ENCODE measurements at regions not wholly inside any gene's neighbourhood (a gene's known extent, or its start where the extent isn't known, plus 50 kb on each side); places are given as distances from the start of the nearest gene placed in this dataset.

DNA sequence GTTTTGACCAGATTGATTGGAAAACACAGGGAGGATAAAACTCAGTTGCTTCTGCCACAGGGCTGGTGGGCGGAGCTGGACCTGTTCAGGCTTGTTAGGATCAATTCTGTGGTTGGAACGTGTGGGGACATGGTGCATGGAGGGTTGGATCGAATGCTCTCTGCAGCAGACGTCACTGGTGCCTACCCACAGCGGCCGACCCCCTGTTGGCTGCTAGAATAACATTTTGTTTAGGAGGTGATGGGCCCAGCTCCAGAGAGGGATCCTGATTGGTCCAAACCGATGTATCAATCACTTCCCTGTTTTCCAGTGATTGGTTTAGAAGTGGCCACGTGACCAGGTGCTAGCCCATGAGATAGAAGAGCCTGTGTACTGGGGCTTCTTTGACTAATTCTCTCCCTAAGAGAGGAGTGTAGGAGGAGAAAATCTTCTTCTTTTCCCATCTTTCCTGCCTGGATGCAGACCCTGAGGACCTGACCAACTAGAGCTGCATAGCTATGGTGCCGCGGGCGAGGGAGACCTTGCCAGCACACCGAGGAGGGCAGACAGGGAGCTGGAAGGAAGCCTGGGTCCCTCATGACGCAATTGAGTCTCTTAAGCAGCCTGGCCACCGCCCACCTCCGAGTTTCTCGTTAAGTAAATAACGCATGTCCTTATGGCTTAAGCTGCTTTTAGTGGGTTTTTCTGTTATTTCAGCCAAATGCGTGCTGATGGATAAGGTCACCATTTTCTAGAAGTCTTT is 163.5 kb downstream of the AACS start:
- FAIRE-seq: no peak

DNA sequence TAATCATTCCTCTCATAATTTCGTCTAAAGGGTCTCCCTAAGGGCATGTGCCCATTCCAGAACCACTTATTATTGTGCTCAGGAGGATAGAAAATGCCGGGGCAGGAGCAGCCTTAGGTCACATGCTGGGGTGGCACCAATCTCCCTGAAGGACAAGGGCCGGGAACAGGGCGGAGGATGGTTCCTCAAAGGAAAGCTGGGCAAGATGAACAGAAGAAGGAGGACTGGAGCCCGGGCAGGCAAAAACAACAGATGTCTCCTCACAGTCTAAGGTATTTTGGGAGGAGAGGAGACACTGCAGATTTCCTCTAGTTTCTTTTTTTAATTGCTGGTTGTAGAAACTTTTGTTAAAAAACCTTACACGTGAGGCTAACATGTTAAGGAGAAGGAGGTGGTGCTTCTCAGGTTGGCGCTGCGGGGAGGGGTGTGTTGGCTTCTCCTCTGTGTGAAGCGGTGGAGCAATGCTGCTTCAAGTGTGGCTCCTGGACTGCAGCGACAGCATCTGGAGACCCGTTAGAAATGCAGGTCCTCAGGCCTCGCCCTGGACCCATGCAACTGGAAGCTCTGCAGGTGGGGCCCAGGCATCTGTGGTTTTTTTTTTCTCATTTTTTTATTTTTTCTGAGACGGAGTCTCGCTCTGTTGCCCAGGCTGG is 164.8 kb downstream of the AACS start:
- FAIRE-seq: no peak

DNA sequence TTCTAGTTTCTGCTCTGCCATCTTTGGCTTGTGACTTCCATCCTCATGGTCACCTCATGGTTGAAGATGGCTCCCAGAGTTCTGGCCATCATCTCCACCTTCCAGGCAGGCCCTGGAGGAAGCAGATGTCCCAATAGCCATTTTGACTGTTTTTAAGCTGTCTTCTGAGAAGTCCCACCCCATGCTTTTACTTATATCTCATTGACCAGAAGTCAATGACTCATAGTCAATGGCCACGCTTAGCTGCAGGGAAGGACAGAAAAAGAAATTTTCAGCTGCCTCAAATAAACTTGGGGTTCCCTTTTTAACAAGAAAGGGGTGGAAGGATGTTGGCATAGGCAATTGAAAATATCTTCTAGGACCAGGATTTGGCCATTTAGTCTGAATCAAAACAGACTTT is 168.1 kb downstream of the AACS start:
- no peak for FAIRE-seq

DNA sequence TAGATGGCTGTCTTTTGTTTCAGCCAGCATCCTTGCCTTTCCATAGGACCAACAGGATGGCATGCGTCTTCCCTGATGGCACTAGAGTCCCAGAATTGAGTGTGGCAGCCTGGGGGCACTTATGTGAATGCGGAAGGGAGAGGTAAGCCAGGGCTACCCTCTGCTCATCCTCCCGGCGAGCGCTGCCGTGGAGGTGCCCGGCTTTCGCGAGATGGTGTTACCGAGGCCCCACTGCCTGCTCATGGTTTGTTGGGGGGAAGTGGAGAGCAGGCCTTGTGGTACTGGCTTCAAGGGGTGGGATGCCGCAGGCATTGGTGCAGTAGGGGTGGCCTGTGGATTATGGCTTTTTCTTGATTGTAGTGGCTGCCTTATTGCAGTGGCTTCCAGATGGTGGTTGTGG is 174.3 kb downstream of the AACS start:
- no peak for FAIRE-seq

DNA sequence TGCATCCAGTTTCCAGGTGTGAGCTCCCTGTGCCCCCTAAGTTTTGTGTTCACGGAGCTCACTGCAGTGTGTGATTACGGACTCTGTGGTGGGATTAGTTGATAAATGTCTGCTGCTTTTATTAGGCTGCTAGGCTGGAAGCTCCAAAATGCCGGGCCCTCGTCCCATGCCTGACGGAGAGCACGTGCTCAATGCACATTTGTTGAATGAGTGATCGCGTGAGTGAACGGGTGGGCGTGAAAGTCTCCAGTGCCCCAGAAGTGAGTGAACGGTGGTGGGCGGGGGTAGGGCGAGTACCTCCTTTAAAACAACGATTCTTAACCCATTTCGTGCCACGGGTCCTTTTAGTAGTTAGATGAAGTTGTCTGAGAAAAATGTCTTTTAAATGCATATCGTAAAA is 175.5 kb downstream of the AACS start:
- FAIRE-seq: no peak

DNA sequence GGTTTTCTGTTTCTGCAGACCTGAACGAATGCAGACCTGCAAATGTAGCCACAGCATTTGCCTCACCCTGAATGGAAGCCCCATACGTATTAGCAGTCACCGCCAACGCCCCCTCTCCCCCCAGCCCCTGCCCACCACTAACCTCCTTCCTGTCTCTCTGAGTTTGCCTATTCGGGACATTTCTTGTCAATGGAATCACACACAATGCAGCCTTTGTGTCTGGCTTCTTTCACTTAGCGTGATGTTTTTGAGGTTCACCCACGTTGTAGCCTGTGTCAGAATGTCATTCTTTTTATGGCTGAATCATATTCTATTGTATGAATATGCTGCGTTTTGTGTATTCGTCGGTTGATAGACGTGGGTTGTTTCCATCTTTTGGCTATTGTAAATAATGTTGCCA is 178.6 kb downstream of the AACS start:
- no peak for FAIRE-seq

DNA sequence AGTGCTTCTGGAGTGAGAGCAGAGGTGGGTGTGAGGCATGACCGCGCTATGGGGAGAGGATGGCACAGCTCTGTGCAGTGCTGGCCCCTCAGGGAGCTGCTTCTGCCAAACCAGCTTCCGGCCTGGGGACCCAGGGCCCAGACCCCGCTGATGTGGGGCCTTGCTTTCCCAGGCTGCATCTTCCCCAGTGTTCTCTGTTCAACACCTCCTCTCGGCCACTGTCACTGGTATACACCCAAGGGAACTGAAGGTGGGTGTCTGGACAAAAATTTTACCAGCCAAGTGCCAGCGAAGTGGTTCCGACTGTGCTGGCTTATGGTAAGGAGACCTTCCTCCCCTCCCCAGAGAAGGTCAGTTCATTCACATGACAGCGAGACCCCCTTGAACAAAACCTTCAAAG is 179.1 kb downstream of the AACS start:
- FAIRE-seq: no peak

DNA sequence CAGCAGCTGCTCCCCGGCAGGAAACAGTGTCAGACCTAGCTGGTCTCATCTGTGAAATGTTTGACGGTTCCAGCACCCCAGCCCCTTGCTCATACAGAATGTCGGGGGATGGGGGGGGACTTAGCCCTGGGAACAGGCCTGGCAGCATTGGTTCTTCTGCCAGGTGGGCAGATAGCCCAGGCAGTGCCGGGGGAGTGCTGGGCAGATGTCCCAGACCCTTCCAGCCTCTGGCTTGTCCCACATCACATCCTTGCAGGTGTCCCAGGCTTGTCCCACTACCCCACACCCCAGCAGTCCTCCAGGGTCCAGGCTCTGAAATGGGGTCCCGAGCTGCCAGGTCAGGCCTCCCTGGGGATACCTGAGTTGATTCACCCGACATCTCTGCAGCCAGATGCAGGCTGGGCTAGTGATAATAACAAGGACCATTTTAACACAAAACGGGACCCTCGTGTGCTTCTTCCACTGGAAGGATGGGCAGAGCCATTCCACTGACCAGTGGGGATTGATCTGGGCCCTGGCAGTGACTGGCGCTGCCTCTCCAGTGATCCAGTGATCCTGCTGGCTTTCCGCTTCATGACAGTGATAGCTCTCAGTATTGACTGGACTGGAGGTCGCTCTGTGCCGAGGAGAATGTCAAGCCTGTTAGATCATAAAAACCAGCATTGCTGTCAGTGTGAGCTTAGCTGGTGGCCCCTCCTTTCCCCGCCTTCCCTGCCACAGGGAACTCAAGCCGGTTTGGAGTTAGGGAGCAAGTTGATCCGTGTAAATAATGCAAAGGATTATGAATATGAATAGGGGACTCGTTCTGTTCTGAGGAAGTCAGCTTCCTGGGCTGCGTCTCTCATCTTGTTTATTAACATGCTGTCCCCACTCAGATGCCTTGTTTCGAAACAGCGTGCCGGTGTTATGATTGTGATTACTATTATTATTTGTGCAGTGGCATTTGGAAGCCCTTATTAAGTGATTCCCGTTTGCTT is 180.6 kb downstream of the AACS start:
- FAIRE-seq: no peak

DNA sequence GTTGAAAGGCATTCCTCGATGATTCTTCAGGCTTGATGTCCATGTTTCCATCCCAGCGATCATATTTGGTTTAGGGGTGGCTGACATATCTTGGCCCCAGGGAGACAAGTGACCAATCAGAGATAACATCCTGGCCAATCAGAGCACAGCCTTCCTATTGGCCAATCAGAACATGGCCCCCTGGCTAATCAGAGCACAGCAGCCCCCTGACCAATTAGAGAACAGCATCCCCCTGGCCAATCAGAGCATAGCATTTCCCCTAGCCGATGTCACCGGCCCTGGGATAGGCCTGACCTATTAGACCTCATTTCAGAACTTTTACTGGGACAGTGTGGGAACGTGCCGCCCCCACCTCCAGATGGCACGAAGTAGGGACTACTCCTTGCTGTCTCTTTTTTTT is 182.2 kb downstream of the AACS start:
- no peak for FAIRE-seq

DNA sequence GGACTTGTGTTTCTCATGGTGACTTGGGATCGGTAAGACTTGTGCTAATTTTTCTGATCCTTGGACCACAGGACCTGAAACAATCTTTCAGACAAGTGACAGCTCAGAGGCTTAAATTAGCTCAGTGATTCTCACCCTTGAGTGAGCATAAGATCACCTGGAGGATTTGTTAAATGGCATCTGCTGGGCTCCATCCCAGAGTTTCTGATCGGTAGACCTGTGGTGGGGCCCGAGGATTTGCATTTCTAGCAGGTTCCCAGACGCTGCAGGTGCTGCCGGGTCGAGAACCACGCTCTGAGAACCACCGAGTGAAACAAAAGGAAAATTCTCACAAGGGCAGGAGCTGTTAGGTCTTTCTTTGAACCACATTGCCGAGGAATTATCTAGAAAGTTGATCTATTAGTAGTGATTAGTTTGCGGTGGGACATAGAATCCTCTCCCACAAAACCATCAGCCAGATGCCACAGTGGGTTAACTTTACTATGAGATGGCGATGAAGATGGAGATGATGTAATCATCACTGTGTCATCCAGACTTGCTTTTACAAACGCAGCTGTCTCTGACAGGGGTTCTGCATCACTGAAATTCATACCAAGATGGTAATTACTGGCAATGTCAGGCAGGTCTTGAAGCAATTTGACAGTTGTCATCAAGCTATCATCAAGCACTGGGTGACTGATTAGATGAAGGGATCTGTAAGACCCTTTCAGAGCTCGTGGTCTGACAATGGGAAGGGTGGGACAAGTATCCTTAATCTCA is 184.0 kb downstream of the AACS start:
- no peak for FAIRE-seq

DNA sequence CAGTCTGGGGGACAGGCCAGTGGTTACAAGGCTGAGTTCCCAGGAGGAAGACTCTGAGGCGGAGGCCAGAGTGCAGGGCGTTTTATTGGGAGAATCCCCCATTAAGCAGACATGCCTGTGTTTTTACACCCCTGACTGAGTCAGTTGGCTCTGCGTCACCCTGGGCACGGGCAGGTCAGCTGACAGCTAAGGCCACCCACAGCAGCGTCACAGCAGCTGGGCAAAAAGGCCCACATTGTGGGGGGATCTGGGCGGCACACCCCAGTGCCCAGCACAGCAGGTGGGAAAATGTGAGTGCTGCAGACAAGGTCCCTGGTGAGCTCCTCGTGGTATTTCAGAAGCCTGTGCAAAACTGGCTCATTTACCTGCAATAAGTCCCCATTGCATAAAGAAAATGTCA is 184.7 kb downstream of the AACS start:
- no peak for FAIRE-seq

DNA sequence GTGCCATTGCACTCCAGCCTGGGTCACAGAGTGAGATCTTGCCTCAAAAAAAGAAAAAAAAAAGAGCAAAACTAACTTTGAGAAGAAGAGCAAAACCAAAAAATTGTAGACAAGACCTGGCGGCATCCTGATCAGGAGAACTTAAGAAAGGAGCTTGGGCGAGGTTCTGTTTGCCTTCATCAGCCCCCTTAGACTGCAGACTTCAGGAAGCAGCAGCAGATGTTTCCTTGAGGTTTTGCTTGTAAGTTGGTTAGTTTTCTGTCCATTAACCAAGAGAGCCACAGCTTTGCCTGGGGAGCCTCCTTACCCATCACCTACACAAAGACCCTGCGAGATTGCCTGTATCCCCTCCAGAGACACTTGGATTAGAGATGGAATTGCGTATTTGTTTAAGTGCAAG is 189.0 kb downstream of the AACS start:
- FAIRE-seq: no peak

DNA sequence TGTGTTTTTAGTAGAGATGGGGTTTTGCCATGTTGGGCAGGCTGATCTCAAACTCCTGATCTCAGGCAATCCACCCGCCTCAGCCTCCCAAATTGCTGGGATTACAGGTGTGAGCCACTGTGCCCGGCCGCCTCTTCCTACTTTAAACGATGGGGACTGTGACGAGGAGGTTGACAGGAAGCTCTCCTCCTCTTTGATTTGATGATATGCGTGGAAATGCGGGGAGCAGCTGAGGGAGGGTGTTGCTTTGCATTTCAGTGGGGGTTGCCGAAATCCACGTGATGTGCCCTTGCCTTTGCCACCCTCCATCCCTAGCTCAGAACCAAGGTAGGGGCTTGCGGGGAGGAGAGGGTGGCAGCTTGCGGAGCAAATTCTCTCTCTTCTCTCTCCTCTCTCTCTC is 189.6 kb downstream of the AACS start:
- FAIRE-seq: no peak

DNA sequence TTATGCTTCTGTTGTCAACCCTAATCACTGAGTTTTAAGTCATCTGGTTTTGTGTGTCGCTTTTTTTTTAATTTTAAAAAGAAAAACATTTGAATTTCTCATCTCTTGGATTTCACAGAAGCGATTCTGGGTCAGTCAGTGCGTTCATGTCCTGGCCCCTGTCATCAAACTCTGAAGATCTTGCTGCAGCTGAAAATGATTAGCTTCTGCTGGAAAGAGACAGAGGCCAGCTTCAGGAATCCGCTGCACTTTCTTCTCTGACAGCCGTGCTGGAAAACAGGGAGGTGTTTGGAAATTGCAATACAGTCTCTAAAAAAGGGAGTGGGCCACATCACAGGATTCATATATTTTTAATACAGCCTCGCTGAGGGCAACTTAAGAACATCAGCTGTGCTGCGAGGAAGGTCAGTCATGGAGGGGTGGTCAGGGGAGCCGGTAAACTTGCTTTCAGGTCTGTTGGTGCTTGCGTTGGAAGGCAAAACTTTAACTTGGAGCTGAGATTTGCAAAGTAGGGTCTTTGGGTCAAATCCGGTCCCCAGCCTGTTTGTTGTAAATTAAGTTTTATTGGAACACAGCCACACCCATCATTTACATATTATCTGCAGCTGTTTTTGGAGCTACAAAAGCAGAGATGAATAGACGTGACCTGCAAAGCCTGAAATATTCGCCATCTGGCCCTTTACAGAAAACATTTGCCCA is 190.8 kb downstream of the AACS start:
- FAIRE-seq: no peak

DNA sequence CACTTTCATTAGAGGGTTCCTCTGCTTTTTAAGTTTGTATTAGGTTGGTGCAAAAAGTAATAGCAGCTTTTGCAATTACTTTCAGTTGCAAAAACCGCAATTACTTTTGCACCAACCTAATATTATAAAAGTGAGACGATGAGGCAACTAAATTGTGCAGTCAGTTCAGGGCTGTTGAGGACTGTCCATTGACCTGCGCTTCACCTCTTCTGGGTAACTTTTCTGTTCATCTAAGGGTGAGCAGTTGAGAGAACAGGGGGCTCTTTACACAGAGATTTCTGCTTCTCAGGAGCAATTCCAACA is 191.3 kb downstream of the AACS start:
- FAIRE-seq: no peak

DNA sequence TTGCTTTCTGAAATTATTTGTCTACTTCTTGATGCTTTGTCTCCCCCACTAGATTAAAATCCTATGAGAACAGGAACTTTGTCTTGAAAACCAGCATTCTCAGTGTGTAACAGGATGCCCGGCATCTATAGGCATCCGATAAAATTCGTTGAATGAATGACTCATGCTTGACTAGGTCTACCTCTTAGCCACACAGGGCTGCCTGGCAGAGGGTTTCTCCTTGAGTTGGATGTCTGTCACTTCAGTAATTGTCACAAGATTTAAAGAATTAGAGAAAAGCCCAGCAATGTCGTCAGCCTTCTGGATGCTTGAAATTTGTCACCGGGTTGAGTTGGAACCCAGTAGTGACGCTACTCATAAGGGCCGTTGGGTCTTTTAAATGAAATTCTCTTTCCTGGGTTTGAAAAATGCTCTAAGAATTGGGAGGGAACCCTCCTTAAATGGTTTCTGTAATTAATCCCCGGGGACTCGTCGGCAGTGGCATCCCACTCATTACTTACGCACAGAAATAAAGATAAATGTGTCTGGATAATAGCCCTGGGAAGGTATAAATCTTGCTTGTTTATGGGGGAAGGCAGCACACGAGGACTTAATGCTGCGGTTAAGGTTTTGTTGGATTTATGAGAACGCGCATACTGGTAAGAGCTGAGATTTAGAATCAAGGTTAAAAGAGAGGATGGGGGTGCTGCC is 194.1 kb downstream of the AACS start:
- FAIRE-seq: no peak

DNA sequence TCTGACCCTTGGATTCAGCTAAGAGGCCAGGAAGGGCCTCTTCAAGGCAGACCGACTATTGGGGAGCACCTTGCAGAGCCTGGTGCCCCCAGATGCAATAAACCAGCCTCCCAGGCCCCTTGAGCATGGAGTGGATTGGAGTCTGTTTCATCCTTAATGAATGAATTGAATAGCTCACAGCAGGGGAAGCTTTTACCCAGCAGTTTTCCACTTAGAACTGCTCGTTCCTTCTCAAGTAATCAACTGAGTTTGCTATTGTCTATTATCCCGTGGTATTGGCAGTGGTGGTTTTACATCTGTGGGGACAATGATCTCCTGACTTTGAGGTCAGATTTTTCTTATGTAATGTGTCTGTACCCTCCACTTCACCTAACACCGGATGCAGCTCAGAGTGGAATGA is 197.6 kb downstream of the AACS start:
- no peak for FAIRE-seq

DNA sequence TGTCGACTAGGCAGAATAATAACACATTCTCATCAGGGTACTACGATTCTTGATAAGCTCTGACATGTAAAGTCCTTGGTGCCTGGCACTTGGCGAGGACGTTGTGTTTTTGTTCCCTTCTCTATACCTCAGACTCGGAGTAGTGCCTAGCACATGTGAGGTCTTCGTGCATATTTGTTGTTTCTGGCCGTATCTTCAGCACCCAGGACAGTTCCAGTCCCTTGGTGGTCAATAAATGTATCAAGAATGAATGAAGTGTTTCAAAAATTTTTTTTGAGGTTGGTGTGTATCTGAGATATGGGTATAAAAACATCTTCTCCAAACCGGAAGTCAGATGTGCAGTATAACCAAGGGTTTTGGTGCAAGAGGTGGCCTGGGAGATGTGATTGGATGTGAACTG is 198.2 kb downstream of the AACS start:
- no peak for FAIRE-seq

DNA sequence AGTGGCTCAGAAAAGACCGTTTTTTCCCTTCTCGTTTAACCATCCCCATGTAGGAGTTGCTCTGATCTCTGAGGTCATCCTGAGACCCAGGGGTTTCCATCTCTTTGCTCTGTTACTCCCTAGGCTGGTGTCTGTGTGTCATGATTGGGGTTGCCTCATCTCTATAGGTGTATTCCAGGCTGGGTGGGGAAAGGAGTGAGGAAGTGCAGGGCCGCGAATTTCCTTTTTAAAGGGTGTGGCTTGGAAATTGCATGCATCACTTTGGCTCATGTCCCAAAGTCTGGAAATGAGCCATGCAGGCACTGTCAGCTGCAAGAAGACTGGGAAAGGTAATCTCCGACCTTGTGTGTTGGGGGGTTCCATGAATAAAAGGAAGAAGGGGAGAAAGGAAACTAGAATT is 201.9 kb downstream of the AACS start:
- no peak for FAIRE-seq

DNA sequence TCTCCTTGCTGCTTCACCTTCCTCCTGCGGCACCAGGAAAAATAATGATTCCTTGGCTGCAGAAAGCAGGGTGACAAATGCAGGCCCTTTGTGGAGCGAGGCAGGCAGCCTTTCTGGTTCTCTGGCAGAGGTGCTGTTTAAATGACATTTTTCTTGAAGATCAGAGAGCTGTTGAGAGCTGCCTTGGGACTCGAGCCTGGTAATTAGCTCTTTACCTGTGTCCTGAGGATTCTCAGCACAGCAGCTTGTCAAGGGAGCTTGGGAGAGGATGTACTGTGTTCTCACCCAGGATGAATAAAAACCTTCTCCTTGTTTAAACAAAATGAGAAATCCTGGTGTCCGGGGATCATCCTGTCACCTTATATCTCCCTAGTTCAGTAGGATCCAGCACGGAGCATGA is 204.0 kb downstream of the AACS start:
- FAIRE-seq: no peak

DNA sequence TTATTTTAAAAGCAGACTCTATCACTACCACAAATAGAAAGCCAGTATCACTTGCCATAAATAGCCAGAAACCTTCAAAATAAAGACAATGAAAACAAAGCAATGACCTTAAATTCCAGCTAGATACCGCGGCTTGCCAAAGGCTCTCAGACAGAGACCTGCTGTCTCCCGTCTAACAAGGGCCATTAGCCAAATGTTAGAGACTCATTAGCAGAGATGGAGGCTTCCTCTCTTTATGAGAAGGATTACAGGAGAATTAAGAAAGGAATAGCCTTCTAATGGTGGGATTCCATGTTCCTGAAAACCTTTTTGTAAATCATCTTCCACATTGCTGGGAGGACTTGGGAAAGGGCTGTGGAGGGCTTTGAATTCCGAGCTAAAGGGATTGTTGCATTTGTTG is 206.7 kb downstream of the AACS start:
- no peak for FAIRE-seq

DNA sequence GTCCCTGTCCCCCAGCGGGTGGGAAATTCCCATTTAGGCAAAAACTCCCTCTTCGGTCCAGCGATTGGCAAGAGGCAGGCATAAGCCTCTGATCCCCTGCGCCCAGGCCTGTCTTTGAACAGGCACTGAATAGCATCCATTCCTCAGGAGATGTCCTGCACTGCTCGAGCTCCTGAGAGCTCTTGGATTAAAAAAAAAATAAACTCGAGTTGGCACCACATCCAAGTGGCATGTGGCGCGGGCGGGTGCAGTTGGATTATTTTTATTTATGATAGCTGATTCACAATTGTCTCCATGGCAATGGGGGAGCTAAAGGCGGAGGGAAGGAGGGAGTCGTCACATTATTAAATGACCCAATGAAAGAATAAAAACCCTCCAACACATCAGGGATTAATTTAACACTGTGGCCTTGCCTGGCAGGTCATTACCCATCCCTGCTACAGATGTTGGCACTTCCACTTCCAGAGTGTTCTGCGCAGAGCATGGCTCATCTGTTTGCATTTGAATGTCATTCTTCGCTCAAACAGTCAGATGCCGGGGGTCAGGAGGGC is 207.2 kb downstream of the AACS start:
- no peak for FAIRE-seq

Data from colon (tissue), 2 donors.